C4-2B (cell line): ENCODE measurements at regions not wholly inside any gene's neighbourhood (a gene's known extent, or its start where the extent isn't known, plus 50 kb on each side); places are given as distances from the start of the nearest gene placed in this dataset.

Experiments
- ZFX ChIP-seq: fragments of 450-650 bp; IDR thresholded peaks from 2 replicates; pipeline ENCODE4 v1.6.1; 2017
- TF ChIP-seq, protein P1 (sequence below): fragments of 450-650 bp; conservative IDR thresholded peaks from 2 replicates; pipeline ENCODE4 v1.5.1; 2017; ENCODE audit warnings: mild to moderate bottlenecking

DNA sequence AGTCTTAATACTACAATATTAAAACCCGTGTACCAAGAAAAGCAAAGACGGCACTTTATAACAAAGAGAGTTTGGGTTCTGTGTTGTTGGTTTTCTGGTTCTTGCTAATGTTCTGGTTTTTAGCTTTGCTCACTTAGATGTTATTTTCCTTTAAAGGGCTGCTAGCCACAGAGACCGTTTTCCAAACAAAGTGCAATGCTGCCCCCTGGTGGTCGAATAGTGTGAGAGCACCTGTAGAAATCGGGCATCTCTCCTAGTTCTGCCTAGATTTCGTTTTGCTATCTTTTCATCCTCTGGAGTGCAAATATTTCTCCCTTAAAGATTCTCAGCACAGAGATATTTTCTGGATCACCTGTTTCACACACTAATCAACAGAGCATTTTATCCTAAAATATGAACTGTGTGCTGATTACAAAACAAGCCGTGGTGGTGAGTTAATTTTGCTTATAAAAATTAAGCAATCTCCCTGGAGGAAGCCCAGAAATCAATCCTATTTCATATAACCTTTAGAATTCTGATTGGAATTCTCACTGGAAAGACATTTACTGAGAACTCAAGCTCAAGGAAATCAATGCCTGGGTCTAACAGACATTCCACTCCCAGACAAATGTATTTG lies 334.5 kb upstream of the NOCT start:
- TF ChIP-seq, protein P1, sequence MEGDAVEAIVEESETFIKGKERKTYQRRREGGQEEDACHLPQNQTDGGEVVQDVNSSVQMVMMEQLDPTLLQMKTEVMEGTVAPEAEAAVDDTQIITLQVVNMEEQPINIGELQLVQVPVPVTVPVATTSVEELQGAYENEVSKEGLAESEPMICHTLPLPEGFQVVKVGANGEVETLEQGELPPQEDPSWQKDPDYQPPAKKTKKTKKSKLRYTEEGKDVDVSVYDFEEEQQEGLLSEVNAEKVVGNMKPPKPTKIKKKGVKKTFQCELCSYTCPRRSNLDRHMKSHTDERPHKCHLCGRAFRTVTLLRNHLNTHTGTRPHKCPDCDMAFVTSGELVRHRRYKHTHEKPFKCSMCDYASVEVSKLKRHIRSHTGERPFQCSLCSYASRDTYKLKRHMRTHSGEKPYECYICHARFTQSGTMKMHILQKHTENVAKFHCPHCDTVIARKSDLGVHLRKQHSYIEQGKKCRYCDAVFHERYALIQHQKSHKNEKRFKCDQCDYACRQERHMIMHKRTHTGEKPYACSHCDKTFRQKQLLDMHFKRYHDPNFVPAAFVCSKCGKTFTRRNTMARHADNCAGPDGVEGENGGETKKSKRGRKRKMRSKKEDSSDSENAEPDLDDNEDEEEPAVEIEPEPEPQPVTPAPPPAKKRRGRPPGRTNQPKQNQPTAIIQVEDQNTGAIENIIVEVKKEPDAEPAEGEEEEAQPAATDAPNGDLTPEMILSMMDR, result peak; percentile 82
- no peak for TF ChIP-seq ZFX
